ENCODE measurements at regions not wholly inside any gene's neighbourhood (a gene's known extent, or its start where the extent isn't known, plus 50 kb on each side); places are given as distances from the start of the nearest gene placed in this dataset.

- TF ChIP-seq EZH2phosphoT487 (IDR thresholded peaks at IDR 0.05; ENCODE audit: unreplicated experiment) = no peak
- TF ChIP-seq POLR2AphosphoS5 (IDR thresholded peaks at IDR 0.05; ENCODE audit: low read depth) = no peak
- TF ChIP-seq ZNF331 (CRISPR knock-in tag; IDR thresholded peaks at IDR 0.05; ENCODE audit: low read depth) = no peak
- no peak for TF ChIP-seq CTCF (conservative IDR thresholded peaks at IDR 0.05; ENCODE audit: low read depth in 2 of 2)
- no peak for TF ChIP-seq REST (IDR thresholded peaks at IDR 0.05; ENCODE audit: unreplicated experiment)
- no peak for TF ChIP-seq ETS1 (IDR thresholded peaks at IDR 0.05)
- TF ChIP-seq EZH2 (IDR thresholded peaks at IDR 0.05; ENCODE audit: low read depth, unreplicated experiment) = no peak
Observed at GRCh38 chrX:139297638-139298037, 232.9 kb upstream of the F9 start.
